OCI-LY7 (cell line): ENCODE measurements at regions not wholly inside any gene's neighbourhood (a gene's known extent, or its start where the extent isn't known, plus 50 kb on each side); places are given as distances from the start of the nearest gene placed in this dataset.

Source experiments
- BruUV-seq: library from RNA; stranded (reverse); fragments of 400-500 nt; replicated peaks from 2 replicates; lab custom pipeline; 2021; lab: Mats Ljungman, UMichigan
- CTCF ChIA-PET: fragments of 300-600 bp; sonication (Branson Sonifier 250); formaldehyde crosslinking; loops from one replicate; lab custom pipeline; 2022; ENCODE audit warnings: antibody characterized with exemption; ENCODE audit not compliant: unreplicated experiment; lab: Charles Lee
- POLR2A ChIA-PET: fragments of 300-600 bp; sonication (Branson Sonifier 250); formaldehyde crosslinking; loops from one replicate; lab custom pipeline; 2022; ENCODE audit warnings: antibody characterized with exemption; lab: Charles Lee
- DNase-seq: peaks from one replicate; pipeline ENCODE4 v3.0.0-alpha.2; 2015; ENCODE audit warnings: low spot score
- H2AFZ ChIP-seq: fragments of 200-600 bp; sonication (generic), shearing (Covaris generic); 2 replicates; pipeline ENCODE4 v1.6.1; 2014; ENCODE audit warnings: mild to moderate bottlenecking, antibody characterized with exemption, low read length, moderate library complexity
- H3K27ac ChIP-seq: fragments of 200-600 bp; sonication (generic); 2 replicates; pipeline ENCODE4 v1.5.1; 2014; ENCODE audit warnings: mixed run types, low read depth, mild to moderate bottlenecking, moderate library complexity, low read length, inconsistent platforms; ENCODE audit not compliant: poor library complexity, severe bottlenecking
- H3K36me3 ChIP-seq: fragments of 200-600 bp; sonication (generic); 2 replicates; pipeline ENCODE4 v1.6.1; 2014; ENCODE audit warnings: mild to moderate bottlenecking, antibody characterized with exemption, low read length, moderate library complexity, mixed read lengths; ENCODE audit not compliant: insufficient read depth
- H3K4me1 ChIP-seq: fragments of 200-600 bp; sonication (generic); 2 replicates; pipeline ENCODE4 v1.5.1; 2014; ENCODE audit warnings: mild to moderate bottlenecking, low read length; ENCODE audit not compliant: insufficient read depth, poor library complexity, severe bottlenecking
- H3K4me2 ChIP-seq: fragments of 200-600 bp; sonication (generic); 2 replicates; pipeline ENCODE4 v1.6.1; 2014; ENCODE audit warnings: mild to moderate bottlenecking, low read length
- H3K4me3 ChIP-seq: fragments of 200-600 bp; sonication (generic); 2 replicates; pipeline ENCODE4 v1.5.1; 2014; ENCODE audit warnings: mild to moderate bottlenecking, low read depth, low read length; ENCODE audit not compliant: poor library complexity, severe bottlenecking
- H3K79me2 ChIP-seq: fragments of 200-600 bp; sonication (generic); 2 replicates; pipeline ENCODE4 v1.6.1; 2016; ENCODE audit warnings: low read depth, mild to moderate bottlenecking, low read length, moderate library complexity, mixed read lengths; ENCODE audit not compliant: insufficient read depth
- H3K9me2 ChIP-seq: fragments of 200-600 bp; sonication (generic); 2 replicates; pipeline ENCODE4 v1.6.1; 2016; ENCODE audit warnings: mild to moderate bottlenecking, low read length, mixed read lengths; ENCODE audit not compliant: insufficient read depth
- H3K9me3 ChIP-seq: fragments of 200-600 bp; sonication (generic); 2 replicates; pipeline ENCODE4 v1.6.1; 2014; ENCODE audit warnings: mild to moderate bottlenecking, mixed run types, low read length, mixed read lengths
- H4K20me1 ChIP-seq: fragments of 200-600 bp; sonication (generic); 2 replicates; pipeline ENCODE4 v1.6.1; 2014; ENCODE audit warnings: mild to moderate bottlenecking, antibody characterized with exemption, low read length, moderate library complexity, mixed read lengths; ENCODE audit not compliant: insufficient read depth
- EZH2phosphoT487 ChIP-seq: fragments of 200-600 bp; sonication (generic); IDR thresholded peaks from 2 replicates; pipeline ENCODE4 v1.6.1; 2018; ENCODE audit warnings: low read depth, borderline replicate concordance, mild to moderate bottlenecking, mixed run types, antibody characterized with exemption, low read length, moderate library complexity, mixed read lengths
- intact Hi-C: fragments of 100-400 bp; cut with micrococcal nuclease; formaldehyde crosslinking; loops from one replicate; pipeline ENCODE4 v1.10.0; 2022; ENCODE audit not compliant: unreplicated experiment
- TF ChIP-seq, protein P1 (sequence below): fragments of 200-600 bp; sonication (generic); conservative IDR thresholded peaks from 2 replicates; pipeline ENCODE4 v1.5.1; 2014; ENCODE audit warnings: mild to moderate bottlenecking, antibody characterized with exemption, low read length, moderate library complexity, mixed read lengths

DNA sequence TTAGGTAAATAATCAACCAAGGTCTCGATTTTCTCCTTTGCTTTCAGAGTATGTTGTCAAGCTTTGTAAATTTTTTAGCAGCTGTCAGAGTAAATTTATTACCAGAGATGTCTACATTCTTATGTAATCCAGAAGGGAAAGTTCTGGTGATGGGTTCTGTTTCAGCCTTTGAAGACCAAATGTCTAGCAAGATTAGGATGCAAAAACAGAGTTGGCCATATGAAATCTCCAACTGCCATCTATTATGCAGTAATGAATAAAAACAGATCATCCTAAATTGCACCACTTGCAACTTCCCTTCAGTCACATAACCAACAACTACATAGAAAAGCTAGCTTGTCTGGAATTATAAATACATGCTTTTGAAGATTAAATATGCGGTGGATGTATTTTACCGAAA lies 826.8 kb upstream of the KIF2B start:
- H3K9me2 ChIP-seq = no peaks in the 10 kb centered on the region
- H3K4me3 ChIP-seq = no peak overlapping the region
- no TSS peak for BruUV-seq
- CTCF ChIA-PET = no interaction called here
- TF ChIP-seq EZH2phosphoT487 = no peak
- TF ChIP-seq, protein P1, sequence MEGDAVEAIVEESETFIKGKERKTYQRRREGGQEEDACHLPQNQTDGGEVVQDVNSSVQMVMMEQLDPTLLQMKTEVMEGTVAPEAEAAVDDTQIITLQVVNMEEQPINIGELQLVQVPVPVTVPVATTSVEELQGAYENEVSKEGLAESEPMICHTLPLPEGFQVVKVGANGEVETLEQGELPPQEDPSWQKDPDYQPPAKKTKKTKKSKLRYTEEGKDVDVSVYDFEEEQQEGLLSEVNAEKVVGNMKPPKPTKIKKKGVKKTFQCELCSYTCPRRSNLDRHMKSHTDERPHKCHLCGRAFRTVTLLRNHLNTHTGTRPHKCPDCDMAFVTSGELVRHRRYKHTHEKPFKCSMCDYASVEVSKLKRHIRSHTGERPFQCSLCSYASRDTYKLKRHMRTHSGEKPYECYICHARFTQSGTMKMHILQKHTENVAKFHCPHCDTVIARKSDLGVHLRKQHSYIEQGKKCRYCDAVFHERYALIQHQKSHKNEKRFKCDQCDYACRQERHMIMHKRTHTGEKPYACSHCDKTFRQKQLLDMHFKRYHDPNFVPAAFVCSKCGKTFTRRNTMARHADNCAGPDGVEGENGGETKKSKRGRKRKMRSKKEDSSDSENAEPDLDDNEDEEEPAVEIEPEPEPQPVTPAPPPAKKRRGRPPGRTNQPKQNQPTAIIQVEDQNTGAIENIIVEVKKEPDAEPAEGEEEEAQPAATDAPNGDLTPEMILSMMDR = no peak
- H4K20me1 ChIP-seq = no peaks in the 10 kb centered on the region
- no peak overlapping the region for H2AFZ ChIP-seq
- H3K4me2 ChIP-seq = no peak overlapping the region
- no peaks in the 10 kb centered on the region for H3K36me3 ChIP-seq
- no peaks in the 10 kb centered on the region for H3K79me2 ChIP-seq
- H3K9me3 ChIP-seq = no peaks in the 10 kb centered on the region
- no peaks in the 10 kb centered on the region for H3K4me1 ChIP-seq
- DNase-seq = no peak
- no peak overlapping the region for H3K27ac ChIP-seq
- intact Hi-C loops = no loop called here
- POLR2A ChIA-PET = no interaction called here

DNA sequence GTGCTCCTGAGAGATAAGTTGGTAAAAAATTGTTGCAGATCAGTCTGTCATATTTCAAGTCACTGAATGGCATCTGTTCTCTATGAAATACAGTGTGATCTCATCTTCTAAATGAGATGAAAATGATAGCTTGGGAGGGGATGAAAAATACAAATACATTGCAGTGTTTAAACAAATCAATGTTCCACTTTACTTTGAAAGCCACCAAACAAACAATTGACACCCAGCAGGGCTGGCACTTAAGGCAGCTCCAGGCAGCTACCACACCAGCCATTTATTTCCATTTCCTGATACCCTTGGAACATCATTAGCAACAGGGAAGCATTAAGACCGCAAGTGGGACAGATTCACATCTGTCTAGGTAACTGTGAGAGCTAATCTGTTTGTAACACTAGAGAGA lies 827.6 kb upstream of the KIF2B start:
- ChIA-PET POLR2A (no interaction called here), CTCF (no interaction called here)
- Histone ChIP-seq H3K4me2 (no peak overlapping the region), H3K9me3 (no peaks in the 10 kb centered on the region), H3K27ac (no peak overlapping the region), H2AFZ (no peak overlapping the region), H3K4me1 (no peaks in the 10 kb centered on the region), H3K9me2 (no peaks in the 10 kb centered on the region), H4K20me1 (no peaks in the 10 kb centered on the region), H3K36me3 (no peaks in the 10 kb centered on the region), H3K79me2 (no peaks in the 10 kb centered on the region), H3K4me3 (no peak overlapping the region)
- TF ChIP-seq, protein P1 = no peak
- no peak for TF ChIP-seq EZH2phosphoT487
- no TSS peak for BruUV-seq
- no peak for DNase-seq
- intact Hi-C loops = no loop called here

DNA sequence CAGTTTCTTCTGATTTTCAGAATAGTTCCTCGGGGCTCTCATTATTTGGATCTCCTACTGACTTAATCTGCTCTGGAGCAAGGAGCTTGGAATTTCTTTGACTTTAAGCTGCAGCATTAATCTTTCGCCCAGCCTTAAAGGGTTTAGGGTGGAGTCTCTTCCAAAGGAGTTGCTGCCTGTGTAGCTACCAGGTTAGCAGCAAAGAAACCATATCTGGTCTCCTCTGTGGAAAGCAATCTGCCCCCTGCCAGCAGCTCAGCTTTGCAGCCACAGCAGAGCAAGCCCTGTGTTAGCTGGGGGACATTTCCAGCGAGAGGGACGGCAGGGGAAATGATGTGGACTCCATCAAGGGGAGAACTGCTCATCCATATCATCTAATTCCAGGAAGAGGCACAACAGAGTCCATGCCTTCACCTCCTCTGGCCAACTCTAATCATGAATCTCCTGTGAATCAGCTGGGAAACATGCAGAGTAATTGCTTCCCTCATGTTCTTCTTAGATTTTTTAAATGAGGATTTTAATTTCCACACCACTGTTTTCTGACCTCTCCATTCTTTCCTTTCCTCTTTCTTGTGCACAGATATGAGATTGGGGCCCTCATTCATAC lies 827.6 kb upstream of the CA10 start:
- Histone ChIP-seq H3K27ac (no peak overlapping the region), H3K79me2 (no peaks in the 10 kb centered on the region), H3K4me3 (no peak overlapping the region), H3K4me2 (no peak overlapping the region), H3K4me1 (no peaks in the 10 kb centered on the region), H2AFZ (no peak overlapping the region), H3K36me3 (no peaks in the 10 kb centered on the region), H3K9me2 (no peaks in the 10 kb centered on the region), H3K9me3 (no peaks in the 10 kb centered on the region), H4K20me1 (no peaks in the 10 kb centered on the region)
- intact Hi-C loops = no loop called here
- no TSS peak for BruUV-seq
- ChIA-PET CTCF (no interaction called here), POLR2A (interaction anchor here (0.7 kb wide), 1 partner anchor 298 kb away, joined by 3 read pairs; no protein-coding TSS in a partner anchor)
- TF ChIP-seq, protein P1 = no peak
- TF ChIP-seq EZH2phosphoT487 = no peak
- DNase-seq = no peak
